HepG2 (cell line): ENCODE measurements at regions not wholly inside any gene's neighbourhood (a gene's known extent, or its start where the extent isn't known, plus 50 kb on each side); places are given as distances from the start of the nearest gene placed in this dataset.
"Not testable (repeated sequence)": the region's sequence is repeated elsewhere in the genome, so short reads cannot be mapped to it uniquely, and the experiment has no call there.

Experiments
- ATAC-seq: fragments of 200-7000 bp; cut with Tn5 transposase; 3 replicates; pipeline ENCODE4 v1.9.1; 2020; ENCODE audit warnings: mild to moderate bottlenecking, moderate library complexity
- BruUV-seq: library from RNA; stranded (reverse); fragments of 400-500 nt; replicated peaks from 2 replicates; lab custom pipeline; 2021; lab: Mats Ljungman, UMichigan
- CTCF ChIA-PET: fragments of 300-600 bp; formaldehyde crosslinking; extraction: SDS; loops from one replicate; lab custom pipeline; 2021; ENCODE audit warnings: low total read pairs, inconsistent platforms, low intra/inter-chr PET ratio; lab: Yijun Ruan, JAX
- POLR2A ChIA-PET: fragments of 350-600 bp; sonication (Branson Sonifier 250); formaldehyde crosslinking; loops from one replicate; lab custom pipeline; 2020; ENCODE audit warnings: antibody characterized with exemption, inconsistent platforms; lab: Yijun Ruan, JAX
- DNase-seq: peaks from one replicate; pipeline ENCODE4 v3.0.0-alpha.2; 2015; ENCODE audit warnings: low spot score
- FAIRE-seq: peaks from 3 replicates; lab custom pipeline; 2011; peaks lifted over from hg19 to GRCh38; lab: Jason Lieb, UNC
- H2AFZ ChIP-seq: one replicate; pipeline ENCODE4 v1.6.1; 2011; ENCODE audit warnings: low read length, inconsistent platforms
- H3K27ac ChIP-seq: fragments of 300-600 bp; 3 replicates; pipeline ENCODE4 v1.8.0; 2011; ENCODE audit warnings: mixed run types, mild to moderate bottlenecking, mixed read lengths, low read length, inconsistent platforms; ENCODE audit not compliant: insufficient read depth; ENCODE audit errors: extremely low read length
- H3K27me3 ChIP-seq, 2 experiments: fragments of 200-600 bp in 1 of 2; 2 replicates in 1 of 2; 3 replicates in 1 of 2; pipeline versions ENCODE4 v1.6.0 to v1.8.0; 2011; ENCODE audit warnings: low read length in 2 of 2, mild to moderate bottlenecking in 2 of 2, moderate library complexity in 2 of 2, inconsistent platforms in 1 of 2; ENCODE audit not compliant: insufficient read depth in 2 of 2, control insufficient read depth in 1 of 2
- H3K36me3 ChIP-seq, 2 experiments: fragments of 200-600 bp in 1 of 2; replicated peaks in 1 of 2; 2 replicates in 1 of 2; 3 replicates in 1 of 2; pipeline versions ENCODE4 v1.5.1 to v1.8.0; 2011; ENCODE audit warnings: low read length in 2 of 2, inconsistent platforms in 1 of 2; ENCODE audit not compliant: insufficient read depth in 2 of 2, control insufficient read depth in 1 of 2
- H3K4me1 ChIP-seq: 2 replicates; pipeline ENCODE4 v1.5.1; 2012; ENCODE audit warnings: low read length, inconsistent platforms; ENCODE audit not compliant: insufficient read depth
- H3K4me2 ChIP-seq: 2 replicates; pipeline ENCODE4 v1.6.0; 2011; ENCODE audit warnings: low read depth, low read length, inconsistent platforms
- H3K4me3 ChIP-seq, 3 experiments: fragments of 200-600 bp in 1 of 3; sonication (generic), shearing (Covaris generic) in 1 of 3; replicated peaks in 1 of 3; 2 replicates each; pipeline ENCODE4 v1.5.1; 2011 to 2016; ENCODE audit warnings: low read length in 3 of 3, inconsistent platforms in 2 of 3, low read depth in 2 of 3, mild to moderate bottlenecking in 2 of 3, control low read depth in 1 of 3, mixed read lengths in 1 of 3; ENCODE audit not compliant: insufficient read depth in 1 of 3
- H3K79me2 ChIP-seq: one replicate; pipeline ENCODE4 v1.6.1; 2011; ENCODE audit warnings: low read length, inconsistent platforms; ENCODE audit not compliant: insufficient read depth
- H3K9ac ChIP-seq: 2 replicates; pipeline ENCODE4 v1.6.0; 2011; ENCODE audit warnings: mild to moderate bottlenecking, low read depth, low read length, inconsistent platforms; ENCODE audit not compliant: insufficient read depth
- H3K9me3 ChIP-seq: 2 replicates; pipeline ENCODE4 v1.5.1; 2012; ENCODE audit warnings: mild to moderate bottlenecking, low read length
- H4K20me1 ChIP-seq: 2 replicates; pipeline ENCODE4 v1.6.0; 2011; ENCODE audit warnings: inconsistent platforms, mild to moderate bottlenecking, low read length, moderate library complexity; ENCODE audit not compliant: insufficient read depth
- FOXA3 ChIP-seq: IDR thresholded peaks from 2 replicates; pipeline ENCODE4 v1.6.1; 2016; ENCODE audit warnings: missing genetic modification reagents, missing compliant biosample characterization
- ZBTB21 ChIP-seq: sonication (generic); formaldehyde crosslinking; IDR thresholded peaks from 2 replicates; pipeline ENCODE4 v1.4.0; 2020; ENCODE audit warnings: missing genetic modification reagents
- ZNF652 ChIP-seq: IDR thresholded peaks from 2 replicates; pipeline ENCODE4 v1.6.1; 2016; ENCODE audit warnings: low read depth, borderline replicate concordance
- WGBS: methylation state at CpG from one replicate; pipeline ENCODE4 v1.1.6; 2017; ENCODE audit warnings: low lambda C conversion rate; 5-methylcytosine and 5-hydroxymethylcytosine counted together
- in situ Hi-C: cut with HindIII; loops from 2 replicates; pipeline ENCODE4 v1.10.0; 2017; ENCODE audit warnings: low pct_unique_long_range_greater_than_20kb; ENCODE audit not compliant: extremely low pct_ligation_motif_present
- intact Hi-C: fragments of 100-400 bp; cut with micrococcal nuclease; formaldehyde crosslinking; loops from one replicate; pipeline ENCODE4 v1.10.0; 2022; ENCODE audit not compliant: unreplicated experiment
- TF ChIP-seq, protein P1 (sequence below): IDR thresholded peaks from 2 replicates; pipeline ENCODE4 v1.6.1; 2016
- TF ChIP-seq, protein P2 (sequence below): sonication (generic); formaldehyde crosslinking; IDR thresholded peaks from 2 replicates; pipeline ENCODE4 v1.5.1; 2020; ENCODE audit warnings: mild to moderate bottlenecking, missing genetic modification reagents, moderate library complexity

DNA sequence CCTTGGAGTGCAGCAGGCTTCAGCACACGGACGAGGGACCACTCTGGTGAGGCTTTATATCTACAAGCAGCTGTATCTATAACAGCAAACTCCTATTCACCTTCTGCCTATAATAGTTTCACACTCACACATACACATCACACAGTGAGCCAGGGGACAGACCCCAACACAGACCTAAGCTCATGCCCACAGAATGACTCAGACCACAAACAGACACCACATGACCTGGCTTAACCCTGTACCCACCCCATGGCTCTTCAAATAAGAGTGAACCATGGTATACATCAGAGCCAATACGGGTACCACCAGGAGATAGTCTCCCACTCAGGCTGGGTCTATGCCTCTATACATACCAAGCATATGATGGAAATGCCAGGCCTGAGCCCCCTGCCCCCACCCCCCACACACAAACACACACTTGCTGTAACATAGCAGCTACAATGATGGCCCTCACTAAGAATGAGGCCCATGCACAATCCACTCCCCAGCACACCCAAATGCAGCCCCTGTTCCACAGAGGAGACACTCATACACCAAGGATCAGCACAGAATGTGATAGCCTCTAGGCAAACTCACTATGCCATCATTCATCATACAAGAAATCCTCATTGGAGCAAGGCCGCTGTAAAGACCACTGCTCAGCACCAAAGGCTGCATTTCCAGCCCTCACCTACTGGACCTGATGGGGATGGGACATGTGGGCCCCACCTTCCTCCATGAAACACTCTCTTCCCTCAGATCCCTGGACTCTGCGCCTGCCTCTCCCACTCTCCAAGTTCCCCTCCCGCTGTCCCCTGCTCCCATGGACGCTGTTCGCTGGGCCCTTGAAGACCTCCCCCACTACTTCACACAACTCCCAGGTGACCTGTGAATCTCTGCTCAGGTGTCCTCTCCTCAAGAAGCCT is 62.1 kb upstream of the XIAP start (continued):
- TF ChIP-seq FOXA3 (0 out of 2 replicates have a peak, but pooled peaks have one; percentile 9), ZBTB21 (CRISPR knock-in tag) (no peak), ZNF652 (CRISPR knock-in tag) (peak; percentile 83; the same call in 1 of the 2 replicates)
- TF ChIP-seq, protein P1, sequence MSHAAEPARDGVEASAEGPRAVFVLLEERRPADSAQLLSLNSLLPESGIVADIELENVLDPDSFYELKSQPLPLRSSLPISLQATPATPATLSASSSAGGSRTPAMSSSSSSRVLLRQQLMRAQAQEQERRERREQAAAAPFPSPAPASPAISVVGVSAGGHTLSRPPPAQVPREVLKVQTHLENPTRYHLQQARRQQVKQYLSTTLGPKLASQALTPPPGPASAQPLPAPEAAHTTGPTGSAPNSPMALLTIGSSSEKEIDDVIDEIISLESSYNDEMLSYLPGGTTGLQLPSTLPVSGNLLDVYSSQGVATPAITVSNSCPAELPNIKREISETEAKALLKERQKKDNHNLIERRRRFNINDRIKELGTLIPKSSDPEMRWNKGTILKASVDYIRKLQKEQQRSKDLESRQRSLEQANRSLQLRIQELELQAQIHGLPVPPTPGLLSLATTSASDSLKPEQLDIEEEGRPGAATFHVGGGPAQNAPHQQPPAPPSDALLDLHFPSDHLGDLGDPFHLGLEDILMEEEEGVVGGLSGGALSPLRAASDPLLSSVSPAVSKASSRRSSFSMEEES (CRISPR knock-in tag) = peak; percentile 45; the same call in 1 of the 2 replicates

DNA sequence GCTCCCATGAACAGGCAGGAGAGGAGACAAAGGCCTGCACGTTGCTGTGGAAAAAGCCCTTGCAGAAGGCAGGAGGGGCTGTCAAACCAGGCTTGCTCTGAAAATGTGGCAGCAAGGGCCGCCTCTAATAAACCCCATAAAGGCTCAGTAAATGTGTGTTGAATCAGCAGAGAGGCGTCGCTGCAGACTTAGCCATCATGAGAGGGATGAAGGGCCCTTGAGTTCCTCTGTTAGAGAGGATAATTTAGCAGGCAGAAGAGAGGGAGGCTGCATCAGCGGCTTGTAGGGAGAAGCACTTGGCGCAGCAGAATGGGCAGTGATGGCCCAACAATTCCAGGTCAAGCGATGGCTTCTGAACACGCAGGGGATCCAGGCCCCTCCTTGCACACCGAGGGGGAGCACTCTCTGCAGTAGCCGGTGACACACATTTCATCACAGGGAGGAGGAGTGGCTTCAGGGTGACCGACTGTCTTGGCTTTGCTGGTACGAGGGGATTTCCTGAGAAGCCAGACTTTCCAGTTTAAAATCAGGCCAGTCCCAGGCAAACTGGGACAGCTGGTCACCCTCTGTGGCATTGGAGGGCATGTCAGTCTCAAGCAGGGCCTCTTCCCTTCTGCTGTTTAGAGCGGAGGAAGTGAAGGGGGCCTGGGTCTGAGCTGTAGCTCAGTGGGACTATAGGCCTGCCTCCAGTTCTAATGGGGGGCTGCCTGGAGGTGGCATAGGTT is 61.0 kb upstream of the XIAP start:
- H3K4me2 ChIP-seq, intact Hi-C loops, H3K36me3 ChIP-seq, DNase-seq, CTCF ChIA-PET, H3K79me2 ChIP-seq, BruUV-seq, H3K4me3 ChIP-seq, ATAC-seq, H3K27ac ChIP-seq, H2AFZ ChIP-seq, H4K20me1 ChIP-seq, H3K9ac ChIP-seq, H3K27me3 ChIP-seq, in situ Hi-C loops, H3K9me3 ChIP-seq: not testable (repeated sequence)
- WGBS = 93% methylated on average over 3 of the region's 13 CpGs
- TF ChIP-seq, protein P2, sequence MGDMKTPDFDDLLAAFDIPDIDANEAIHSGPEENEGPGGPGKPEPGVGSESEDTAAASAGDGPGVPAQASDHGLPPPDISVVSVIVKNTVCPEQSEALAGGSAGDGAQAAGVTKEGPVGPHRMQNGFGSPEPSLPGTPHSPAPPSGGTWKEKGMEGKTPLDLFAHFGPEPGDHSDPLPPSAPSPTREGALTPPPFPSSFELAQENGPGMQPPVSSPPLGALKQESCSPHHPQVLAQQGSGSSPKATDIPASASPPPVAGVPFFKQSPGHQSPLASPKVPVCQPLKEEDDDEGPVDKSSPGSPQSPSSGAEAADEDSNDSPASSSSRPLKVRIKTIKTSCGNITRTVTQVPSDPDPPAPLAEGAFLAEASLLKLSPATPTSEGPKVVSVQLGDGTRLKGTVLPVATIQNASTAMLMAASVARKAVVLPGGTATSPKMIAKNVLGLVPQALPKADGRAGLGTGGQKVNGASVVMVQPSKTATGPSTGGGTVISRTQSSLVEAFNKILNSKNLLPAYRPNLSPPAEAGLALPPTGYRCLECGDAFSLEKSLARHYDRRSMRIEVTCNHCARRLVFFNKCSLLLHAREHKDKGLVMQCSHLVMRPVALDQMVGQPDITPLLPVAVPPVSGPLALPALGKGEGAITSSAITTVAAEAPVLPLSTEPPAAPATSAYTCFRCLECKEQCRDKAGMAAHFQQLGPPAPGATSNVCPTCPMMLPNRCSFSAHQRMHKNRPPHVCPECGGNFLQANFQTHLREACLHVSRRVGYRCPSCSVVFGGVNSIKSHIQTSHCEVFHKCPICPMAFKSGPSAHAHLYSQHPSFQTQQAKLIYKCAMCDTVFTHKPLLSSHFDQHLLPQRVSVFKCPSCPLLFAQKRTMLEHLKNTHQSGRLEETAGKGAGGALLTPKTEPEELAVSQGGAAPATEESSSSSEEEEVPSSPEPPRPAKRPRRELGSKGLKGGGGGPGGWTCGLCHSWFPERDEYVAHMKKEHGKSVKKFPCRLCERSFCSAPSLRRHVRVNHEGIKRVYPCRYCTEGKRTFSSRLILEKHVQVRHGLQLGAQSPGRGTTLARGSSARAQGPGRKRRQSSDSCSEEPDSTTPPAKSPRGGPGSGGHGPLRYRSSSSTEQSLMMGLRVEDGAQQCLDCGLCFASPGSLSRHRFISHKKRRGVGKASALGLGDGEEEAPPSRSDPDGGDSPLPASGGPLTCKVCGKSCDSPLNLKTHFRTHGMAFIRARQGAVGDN (CRISPR knock-in tag) = peak; percentile 21; the same call in 1 of the 2 replicates
- peaks cover 42% of the 10 kb centered on the region for H3K4me1 ChIP-seq
- peak; percentile 37 for FAIRE-seq
- POLR2A ChIA-PET = interaction anchor here (1.9 kb wide), 1 partner anchor 19 kb away, joined by 5 read pairs; no protein-coding TSS in a partner anchor
